ENCODE measurements at regions not wholly inside any gene's neighbourhood (a gene's known extent, or its start where the extent isn't known, plus 50 kb on each side); places are given as distances from the start of the nearest gene placed in this dataset.

GRCh38 chr13:44191103-44191502 lies 182.5 kb upstream of the SERP2 start:
- no peak for DNase-seq

- peak; percentile 68 for DNase-seq
Measured at GRCh38 chr13:44191504-44192171, 182.0 kb upstream of the SERP2 start.

- no peak for DNase-seq
Measured at GRCh38 chr13:44193731-44194130, 179.9 kb upstream of the SERP2 start.

- DNase-seq = peak; percentile 55
Measured at GRCh38 chr13:44195245-44195644, 178.4 kb upstream of the SERP2 start.

GRCh38 chr13:44196196-44196751 lies 177.3 kb upstream of the SERP2 start:
- DNase-seq = peak; percentile 81

GRCh38 chr13:44197791-44198770 lies 175.5 kb upstream of the SERP2 start:
- DNase-seq = peak; percentile 93

- no peak for DNase-seq
Measured at GRCh38 chr13:44198826-44199225, 174.8 kb upstream of the SERP2 start.

- no peak for DNase-seq
Measured at GRCh38 chr13:44199627-44200207, 173.9 kb upstream of the SERP2 start.

- DNase-seq = no peak
Measured at GRCh38 chr13:44206434-44206833, 167.2 kb upstream of the SERP2 start.

GRCh38 chr13:44207476-44207875 lies 166.1 kb upstream of the SERP2 start:
- DNase-seq = no peak

GRCh38 chr13:44210525-44210924 lies 163.1 kb upstream of the SERP2 start:
- DNase-seq = no peak

- DNase-seq = no peak
Measured at GRCh38 chr13:44211286-44211685, 162.3 kb upstream of the SERP2 start.

- no peak for DNase-seq
Measured at GRCh38 chr13:44211704-44212346, 161.8 kb upstream of the SERP2 start.

- no peak for DNase-seq
Measured at GRCh38 chr13:44212633-44213396, 160.8 kb upstream of the SERP2 start.

GRCh38 chr13:44218501-44219240 lies 155.0 kb upstream of the SERP2 start:
- DNase-seq = no peak

GRCh38 chr13:44219577-44220548 lies 153.8 kb upstream of the SERP2 start:
- no peak for DNase-seq

- no peak for DNase-seq
Measured at GRCh38 chr13:44220948-44221347, 152.7 kb upstream of the SERP2 start.

GRCh38 chr13:44221657-44222056 lies 152.0 kb upstream of the SERP2 start:
- DNase-seq = no peak

GRCh38 chr13:44223770-44224444 lies 149.7 kb upstream of the SERP2 start:
- no peak for DNase-seq
